ENCODE measurements at regions not wholly inside any gene's neighbourhood (a gene's known extent, or its start where the extent isn't known, plus 50 kb on each side); places are given as distances from the start of the nearest gene placed in this dataset.
"Not testable (repeated sequence)": the region's sequence is repeated elsewhere in the genome, so short reads cannot be mapped to it uniquely, and the experiment has no call there.

DNA sequence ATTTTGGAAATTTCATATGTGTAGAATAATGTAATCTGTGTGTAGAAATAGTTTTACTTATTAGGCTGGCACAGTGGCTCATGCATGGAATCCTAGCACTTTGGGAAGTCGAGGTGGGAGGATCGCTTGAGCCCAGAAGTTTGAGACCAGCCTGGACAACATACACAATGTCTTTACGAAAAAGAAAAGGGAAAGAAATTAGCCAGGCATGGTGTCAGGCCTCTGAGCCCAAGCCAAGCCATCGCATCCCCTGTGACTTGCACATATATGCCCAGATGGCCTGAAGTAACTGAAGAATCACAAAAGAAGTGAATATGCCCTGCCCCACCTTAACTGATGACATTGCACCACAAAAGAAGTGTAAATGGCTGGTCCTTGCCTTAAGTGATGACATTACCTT is 491.3 kb downstream of the DISC1 start:
- ATAC-seq; intact Hi-C loops (cut with micrococcal nuclease); DNase-seq: not testable (repeated sequence)

GRCh38 chr1:232114985-232115384 is 488.4 kb downstream of the DISC1 start:
- ATAC-seq (no peak), DNase-seq (no peak)
- intact Hi-C loops (cut with micrococcal nuclease): no loop called here

- DNase-seq (no peak), ATAC-seq (no peak)
- intact Hi-C loops (cut with micrococcal nuclease): no loop called here
Observed at GRCh38 chr1:232112076-232112475, 485.5 kb downstream of the DISC1 start.

GRCh38 chr1:232111611-232112010 is 485.0 kb downstream of the DISC1 start:
- DNase-seq: no peak
- no peak for ATAC-seq
- intact Hi-C loops (cut with micrococcal nuclease): no loop called here

DNA sequence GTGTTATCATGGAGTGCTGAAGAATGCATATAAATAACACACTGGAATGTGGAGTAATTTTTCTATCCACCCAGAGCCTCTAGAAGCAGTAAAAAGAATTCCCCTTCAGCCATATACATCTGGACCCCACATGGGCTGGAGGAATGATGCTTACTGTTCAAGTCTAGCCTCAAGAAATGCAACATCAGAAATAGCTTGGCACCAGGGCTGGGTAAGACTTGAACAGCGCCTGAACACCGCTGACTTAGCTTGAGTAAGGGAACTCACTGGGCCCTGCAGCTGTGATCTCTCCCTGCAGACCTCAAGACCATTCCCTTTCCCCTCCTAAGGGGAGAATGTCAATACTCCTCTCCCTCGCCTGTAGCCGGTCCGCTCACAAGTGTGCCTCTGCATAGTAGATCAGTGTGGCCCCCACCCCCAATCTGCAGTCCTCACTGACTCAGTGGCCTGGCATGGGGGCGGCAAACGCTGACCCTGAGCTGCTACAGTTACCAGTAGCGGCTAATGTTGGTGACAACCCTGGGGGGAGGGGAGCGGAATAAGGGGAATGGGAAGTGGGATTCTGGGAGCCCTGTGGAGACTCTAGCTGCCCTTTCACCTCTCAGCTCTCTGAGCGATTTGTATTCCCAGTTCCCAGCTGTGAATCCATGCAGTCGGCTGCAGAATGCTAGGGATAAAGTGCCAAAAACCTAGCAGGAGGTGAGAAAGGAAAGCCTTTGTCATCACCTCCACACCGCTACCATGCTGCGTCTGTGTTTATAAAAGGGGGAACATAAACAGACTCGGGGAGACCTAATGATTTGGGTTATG is 483.9 kb downstream of the DISC1 start:
- ATAC-seq: no peak
- intact Hi-C loops (cut with micrococcal nuclease): no loop called here
- DNase-seq: no peak

- DNase-seq: no peak
- intact Hi-C loops (cut with micrococcal nuclease): no loop called here
- no peak for ATAC-seq
Observed at GRCh38 chr1:232109391-232109790, 482.8 kb downstream of the DISC1 start.

- DNase-seq (no peak), ATAC-seq (no peak)
- intact Hi-C loops (cut with micrococcal nuclease): no loop called here
Observed at GRCh38 chr1:232108598-232108997, 482.0 kb downstream of the DISC1 start.

GRCh38 chr1:232106415-232106814 is 479.8 kb downstream of the DISC1 start:
- ATAC-seq: no peak
- intact Hi-C loops (cut with micrococcal nuclease): no loop called here
- no peak for DNase-seq

DNA sequence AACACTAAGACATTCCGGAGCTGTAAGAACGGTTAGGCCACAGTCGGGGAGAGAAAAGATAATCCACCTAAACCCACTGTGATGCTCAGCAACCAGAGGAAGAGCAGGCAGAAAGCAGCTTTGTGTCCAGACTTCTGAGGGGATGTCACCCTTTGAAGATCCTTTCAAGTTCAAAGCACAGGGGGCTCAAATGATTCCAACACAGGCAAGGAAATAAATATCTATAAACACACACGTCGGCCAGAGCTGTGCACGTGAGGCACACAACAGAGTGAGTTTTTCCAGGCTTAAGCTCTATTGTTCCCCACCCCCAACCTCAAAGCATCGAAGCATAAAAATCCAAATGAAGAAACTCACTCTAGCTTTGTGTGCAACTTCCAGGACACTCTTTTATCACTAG is 479.0 kb downstream of the DISC1 start:
- no peak for DNase-seq
- ATAC-seq: no peak
- intact Hi-C loops (cut with micrococcal nuclease): no loop called here

DNA sequence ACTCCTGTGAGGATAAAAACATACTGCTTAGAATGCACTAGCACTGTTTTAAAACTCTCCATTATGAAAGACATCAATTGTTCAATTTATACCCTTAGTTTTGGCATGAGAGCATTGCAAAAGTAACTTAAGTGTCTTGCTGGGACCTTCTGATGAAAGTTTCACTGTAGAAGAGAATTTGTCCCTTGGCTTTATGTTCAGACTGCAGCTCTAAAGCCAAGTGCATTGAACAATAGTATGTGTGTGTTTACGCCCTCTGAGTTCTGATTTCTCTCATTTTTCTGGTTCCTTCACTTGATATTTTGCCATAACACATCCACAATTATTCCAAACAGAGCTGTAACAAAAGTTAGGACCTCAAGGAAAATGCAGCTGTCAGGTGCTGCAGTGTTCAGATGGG is 474.6 kb downstream of the DISC1 start:
- intact Hi-C loops (cut with micrococcal nuclease): no loop called here
- DNase-seq: no peak
- ATAC-seq: no peak

DNA sequence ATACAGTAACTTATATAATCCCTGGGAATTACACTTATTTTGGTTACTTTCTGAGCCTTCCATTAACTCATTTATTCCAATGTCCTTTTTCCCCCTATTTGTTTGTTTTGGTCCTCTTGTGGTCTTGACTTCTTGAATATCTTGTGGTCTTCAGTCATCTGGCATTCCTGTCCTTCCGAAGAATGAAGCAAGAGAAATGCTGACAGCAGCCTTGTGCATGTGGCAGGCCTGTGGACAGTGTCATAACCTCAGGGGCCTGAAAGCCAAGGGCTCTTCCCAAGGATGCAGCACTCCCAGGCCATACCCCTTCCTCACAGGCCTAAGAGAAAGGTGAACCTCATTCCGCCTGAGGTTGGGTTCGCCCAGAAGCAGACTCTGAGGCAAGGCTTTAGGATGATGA is 470.2 kb downstream of the DISC1 start:
- DNase-seq (no peak), ATAC-seq (no peak)
- intact Hi-C loops (cut with micrococcal nuclease): no loop called here

Data from left ventricle myocardium superior (tissue), 1 donor.